NCI-H1092 (cell line): ENCODE measurements at regions not wholly inside any gene's neighbourhood (a gene's known extent, or its start where the extent isn't known, plus 50 kb on each side); places are given as distances from the start of the nearest gene placed in this dataset.
"Not testable (repeated sequence)": the region's sequence is repeated elsewhere in the genome, so short reads cannot be mapped to it uniquely, and the experiment has no call there.

Experiments used
- DNase-seq: peaks from one replicate; lab custom pipeline; 2025; lab: John Stamatoyannopoulos, UW

DNA sequence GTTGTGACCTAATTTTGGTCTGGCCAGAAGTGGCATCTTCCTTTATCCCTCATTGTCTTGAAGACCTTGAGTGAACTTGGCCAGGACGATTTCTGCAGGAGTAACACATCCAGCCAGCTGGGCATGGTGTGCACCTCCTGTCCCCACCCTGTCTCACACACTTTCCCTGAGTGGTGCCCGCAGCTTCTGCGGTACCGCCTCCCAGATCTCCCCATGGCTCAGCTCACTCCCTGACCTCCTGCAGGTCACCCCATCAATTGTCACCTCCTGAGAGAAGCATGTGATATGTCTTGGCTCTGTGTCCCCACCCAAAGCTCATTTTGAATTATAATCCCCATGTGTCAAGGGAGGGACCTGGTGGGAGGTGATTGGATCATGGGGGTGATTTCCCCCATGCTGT lies 50.2 kb upstream of the TP53I11 start:
- no peak for DNase-seq

DNA sequence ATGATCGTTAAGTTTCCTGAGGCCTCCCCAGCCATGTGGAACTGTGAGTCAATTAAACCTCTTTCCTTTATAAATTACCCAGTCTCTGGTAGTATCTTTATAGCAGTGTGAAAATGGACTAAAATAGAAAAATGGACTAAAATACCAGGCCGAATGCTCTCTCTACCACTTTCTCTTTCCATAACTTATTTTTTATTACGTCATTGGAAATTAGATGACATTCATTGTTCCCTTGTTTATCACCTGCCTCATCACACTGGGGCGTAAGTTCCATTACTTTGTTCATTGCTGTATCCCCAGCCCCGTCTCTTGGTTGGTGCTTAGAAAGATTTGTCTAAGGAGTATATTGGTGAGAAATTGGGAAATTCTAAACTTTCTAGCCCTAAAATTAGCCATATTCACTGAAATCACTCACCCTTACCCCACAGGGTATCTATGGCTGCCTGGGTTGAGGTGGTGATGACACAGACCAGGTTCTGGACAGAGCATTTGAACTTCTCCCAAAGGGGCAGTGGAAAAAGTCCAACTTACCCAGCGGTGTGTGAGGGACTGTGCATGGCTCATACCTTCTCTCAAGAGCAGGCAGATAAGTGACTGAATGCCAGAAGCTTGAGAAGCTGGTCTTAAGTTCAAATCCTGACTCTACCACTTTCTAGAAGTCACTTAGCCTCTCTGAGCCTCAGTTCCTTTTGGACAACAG lies 50.9 kb upstream of the TP53I11 start:
- DNase-seq: no peak

DNA sequence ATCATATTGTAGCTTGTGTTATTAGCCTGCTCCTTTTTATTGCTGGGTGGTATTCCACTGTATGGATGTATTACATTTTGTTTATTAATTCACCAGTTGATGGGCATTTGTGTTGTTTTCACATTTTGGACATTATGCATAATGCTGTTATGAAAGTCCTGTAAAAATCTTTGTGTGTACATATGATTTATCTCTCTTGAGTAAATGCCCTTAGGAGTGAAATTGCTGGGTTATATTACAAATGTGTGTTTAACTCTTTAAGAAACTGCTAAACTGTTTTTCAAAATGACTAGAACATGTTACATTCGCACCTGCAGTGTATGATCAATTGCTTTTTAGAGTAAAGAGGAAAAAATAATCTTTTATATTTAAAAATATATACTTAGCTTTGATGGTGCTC lies 54.4 kb upstream of the TP53I11 start:
- no peak for DNase-seq

DNA sequence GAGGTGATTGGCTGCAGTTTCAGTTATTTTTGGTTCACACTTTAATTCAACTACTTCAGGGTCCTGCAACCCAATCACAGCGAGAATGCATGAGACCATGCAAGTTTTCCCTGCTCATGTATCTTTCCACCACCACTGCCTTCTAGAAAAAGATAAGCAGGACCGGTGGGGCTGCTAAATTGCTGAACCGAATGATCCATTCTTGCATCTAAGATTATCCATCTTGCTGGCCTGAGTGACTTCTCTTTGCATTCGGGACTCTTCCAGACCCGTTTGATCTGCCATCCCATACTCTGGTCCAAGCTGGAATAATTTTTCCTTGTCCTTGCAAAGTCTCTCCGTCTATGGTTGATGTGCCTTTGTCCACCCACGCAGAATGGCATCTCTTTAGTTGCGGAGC lies 56.3 kb upstream of the TP53I11 start:
- no peak for DNase-seq

DNA sequence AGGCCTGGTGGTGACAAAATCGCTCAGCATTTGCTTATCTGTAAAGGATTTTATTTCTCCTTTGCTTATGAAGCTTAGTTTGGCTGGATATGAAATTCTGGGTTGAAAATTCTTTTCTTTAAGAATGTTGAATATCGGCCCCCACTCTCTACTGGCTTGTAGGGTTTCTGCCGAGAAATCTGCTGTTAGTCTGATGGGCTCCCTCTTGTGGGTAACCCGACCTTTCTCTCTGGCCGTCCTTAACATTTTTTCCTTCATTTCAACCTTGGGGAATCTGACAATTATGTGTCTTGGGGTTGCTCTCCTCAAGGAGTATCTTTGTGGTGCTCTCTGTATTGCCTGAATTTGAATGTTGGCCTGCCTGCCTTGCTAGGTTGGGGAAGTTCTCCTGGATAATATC lies 65.3 kb upstream of the TP53I11 start:
- DNase-seq: not testable (repeated sequence)

DNA sequence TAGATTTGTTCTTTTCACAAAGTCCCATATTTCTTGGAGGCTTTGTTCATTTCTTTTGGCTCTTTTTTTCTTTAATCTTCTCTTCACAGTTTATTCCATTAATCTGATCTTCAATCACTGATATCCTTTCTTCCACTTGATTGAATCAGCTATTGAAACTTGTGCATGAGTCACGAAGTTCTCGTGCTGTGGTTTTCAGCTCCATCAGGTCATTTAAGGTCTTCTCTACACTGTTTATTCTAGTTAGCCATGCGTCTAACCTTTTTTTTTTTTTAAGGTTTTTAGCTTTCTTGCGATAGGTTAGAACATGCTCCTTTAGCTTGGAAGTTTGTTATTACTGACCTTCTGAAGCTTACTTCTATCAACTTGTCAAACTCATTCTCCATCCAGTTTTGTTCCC lies 65.8 kb upstream of the TP53I11 start:
- not testable (repeated sequence) for DNase-seq

DNA sequence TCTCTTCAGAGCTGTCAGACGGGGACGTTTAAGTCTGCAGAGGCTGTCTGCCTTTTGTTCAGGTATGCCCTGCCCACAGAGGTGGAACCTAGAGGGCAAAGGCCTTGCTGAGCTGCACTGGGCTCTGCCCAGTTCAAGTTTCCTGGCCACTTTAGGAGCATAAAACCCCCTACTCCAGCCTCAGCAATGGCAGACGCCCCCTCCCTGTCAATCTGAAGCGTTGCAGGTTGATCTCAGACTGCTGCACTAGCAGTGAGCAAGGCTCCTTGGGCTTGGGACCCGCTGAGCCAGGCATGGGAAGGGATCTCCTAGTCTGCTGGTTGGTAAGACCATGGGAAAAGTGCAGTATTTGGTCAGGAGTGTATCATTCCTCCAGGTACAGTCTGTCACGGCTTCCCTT lies 66.6 kb upstream of the TP53I11 start:
- no peak for DNase-seq

DNA sequence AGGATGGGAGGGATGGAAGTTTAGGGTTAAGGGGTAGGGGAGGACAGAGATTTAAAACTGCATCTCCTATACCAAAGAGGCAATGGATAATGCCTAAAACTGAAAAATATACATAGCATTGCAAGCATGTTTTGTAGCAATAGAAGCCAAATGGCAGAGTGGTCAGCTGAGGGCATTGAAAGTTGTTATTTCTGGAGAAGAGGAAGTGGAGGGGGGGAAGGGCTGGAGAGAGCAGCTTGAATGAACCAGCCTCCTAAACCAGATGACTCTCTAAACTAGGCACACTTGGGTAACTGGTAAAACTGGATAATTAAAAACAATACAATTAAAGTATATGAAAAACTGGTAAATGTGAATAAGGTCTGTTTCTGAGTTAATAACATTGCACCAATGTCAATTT lies 70.3 kb upstream of the TP53I11 start:
- DNase-seq: no peak

DNA sequence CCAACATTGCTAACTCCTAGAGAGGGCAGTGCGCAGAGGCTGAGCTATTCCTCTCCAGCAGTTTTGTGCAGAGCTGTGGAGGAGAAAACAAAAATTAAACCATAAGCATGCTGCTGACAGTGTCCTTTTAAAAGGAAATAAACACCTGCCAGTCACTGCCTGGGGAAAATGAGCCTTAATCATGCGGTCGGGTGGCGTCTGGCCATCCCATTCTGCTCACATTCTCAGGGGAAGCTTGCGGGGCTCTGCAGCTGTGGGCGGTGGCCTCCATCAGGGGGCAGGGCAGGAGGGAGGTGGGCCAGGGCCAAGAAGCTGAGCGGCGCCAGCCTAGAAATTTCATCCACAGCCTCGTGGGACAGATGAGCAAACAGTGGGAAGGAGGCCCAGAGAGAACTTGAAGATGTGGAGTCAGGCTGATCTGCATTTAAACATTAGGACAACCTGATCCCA lies 71.0 kb upstream of the TP53I11 start:
- DNase-seq: no peak

DNA sequence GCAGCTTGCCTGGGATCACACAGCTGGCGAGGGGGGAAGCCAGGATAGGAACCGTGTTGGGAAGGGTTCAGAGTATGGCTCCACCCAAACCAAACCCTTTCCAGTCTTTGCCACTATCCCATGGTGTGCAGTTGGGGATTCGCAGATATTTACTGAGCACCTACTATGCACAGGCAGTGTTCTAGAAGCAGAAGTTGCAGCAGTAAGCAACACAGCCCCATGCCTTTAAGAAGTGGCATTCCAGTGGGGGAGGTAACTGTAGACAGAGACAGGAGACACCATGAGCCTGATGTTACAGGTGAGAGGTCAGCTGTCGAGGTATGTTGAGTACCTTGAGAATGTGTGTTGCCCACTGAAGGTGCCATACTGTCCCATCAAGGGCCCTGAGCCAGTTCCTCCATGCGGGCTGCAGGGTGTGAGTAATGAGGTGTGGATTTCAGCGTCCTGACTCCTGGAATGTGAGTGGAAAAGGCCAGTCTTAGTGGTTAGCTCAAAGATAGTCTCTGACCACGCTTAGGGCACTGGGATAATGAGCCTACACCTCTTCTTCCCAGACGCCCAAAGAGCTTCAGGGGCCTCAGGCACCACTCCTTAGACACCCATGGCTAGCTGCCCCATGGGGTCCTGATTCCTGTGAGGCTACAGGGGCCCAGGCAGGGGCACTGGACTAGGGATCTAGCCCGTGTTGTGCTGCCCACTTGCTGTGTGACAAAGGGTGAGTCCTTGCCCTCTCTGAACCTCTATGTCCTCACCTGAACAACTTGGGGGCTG lies 71.8 kb upstream of the TP53I11 start:
- no peak for DNase-seq

DNA sequence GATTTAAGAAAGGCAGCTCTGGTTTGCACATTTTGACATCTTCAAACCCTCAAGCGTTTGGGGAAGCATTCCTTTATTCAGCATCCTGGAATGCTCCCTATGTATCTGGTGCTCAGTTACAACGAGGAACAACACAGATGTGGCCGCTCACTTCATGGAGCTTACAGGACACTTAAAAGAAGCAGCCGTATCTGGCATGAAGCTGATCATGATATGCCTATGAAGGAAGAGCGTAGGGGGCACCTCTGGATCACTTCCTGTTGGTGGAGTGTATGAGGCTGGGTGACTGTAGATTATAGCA lies 72.3 kb upstream of the TP53I11 start:
- no peak for DNase-seq

DNA sequence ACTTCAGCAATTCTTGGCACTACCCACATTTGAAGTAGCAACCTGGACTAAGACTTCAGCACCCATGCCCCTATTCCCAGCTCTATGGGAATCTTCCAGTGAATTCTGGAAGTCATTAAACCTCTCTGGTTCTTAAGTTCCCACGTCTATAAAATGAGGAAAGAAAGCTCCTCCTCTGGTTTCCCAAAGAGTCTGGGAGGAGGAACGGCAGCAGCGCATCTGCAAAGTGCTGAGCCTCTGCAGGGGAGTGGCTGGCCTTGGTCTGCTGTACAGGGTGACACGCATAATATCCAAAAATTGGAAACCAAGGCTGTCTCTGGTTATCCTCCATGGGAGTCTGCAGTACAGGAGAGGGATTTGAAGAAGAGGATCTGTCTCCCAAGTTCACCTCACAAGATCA lies 73.6 kb upstream of the TP53I11 start:
- no peak for DNase-seq

DNA sequence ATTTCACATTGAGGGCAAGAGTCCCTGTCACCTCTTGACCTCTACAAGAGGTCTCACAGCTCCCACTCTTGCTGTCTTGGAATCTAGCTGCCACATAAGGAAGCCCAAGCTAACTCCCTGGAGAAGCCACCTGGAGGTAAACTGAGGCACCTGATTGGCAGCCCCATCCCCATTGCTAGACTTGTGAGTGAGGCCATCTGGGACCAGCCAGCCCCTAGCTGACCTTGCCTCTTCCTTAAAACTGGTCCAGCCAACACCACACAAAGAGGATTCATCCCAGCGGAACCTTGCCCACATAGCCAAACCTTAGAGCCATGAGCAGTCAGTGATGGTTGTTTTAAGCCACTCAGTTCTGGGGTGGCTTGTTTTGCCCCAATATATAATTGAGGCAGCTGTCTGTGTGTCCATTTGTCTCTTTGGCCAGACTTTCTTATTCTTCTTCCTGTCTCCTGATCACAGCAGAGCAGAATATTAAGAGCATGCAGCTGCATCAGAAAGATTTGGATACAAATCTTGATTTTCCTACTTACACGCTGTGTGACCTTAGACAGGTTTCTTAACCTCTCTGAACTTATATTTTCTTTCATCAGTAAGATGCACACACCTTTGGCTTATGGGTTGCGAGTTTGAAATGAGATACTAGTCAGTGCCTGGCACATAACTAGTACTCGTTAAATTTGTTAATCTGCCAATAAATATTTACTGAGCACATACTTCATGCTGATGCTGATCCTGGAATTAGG lies 74.3 kb upstream of the TP53I11 start:
- DNase-seq: no peak

DNA sequence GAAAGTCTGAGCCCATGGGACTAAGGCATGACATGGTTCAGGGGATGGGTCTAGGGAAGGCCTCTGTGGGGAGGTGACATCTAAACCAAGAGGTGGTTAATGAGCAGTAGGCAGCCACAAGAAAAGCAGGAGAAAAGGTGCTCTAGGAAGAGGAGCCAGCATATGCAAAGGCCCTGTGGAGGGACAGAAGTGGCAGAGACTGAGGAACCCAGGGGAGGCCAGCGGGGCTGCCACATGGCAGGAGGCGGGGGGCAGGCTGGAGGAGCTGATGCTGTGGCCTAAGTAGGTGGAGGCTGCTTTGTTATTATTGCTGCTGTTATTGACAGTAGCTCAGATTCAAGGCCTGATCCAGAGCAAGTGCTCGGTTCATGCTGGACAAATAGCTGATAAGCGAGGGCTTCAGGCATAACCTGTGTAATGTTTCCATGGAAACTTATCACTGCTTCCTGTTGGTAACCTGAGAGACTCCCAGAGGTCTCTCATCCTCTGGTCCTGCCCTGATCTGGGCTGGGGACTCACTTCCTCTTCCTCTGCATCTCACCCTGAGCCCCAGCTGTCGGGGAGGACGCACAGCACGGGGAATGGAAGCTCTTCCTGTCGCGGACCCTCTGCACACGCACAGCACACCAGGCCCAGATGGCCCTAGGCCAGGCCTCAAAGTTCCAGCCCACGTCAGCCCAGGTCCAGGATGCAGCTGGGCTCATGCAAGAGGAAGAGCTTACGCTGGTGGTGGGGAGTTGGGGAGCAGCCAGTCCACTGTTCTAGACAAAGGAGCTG lies 75.2 kb upstream of the TP53I11 start:
- DNase-seq: peak; percentile 63

DNA sequence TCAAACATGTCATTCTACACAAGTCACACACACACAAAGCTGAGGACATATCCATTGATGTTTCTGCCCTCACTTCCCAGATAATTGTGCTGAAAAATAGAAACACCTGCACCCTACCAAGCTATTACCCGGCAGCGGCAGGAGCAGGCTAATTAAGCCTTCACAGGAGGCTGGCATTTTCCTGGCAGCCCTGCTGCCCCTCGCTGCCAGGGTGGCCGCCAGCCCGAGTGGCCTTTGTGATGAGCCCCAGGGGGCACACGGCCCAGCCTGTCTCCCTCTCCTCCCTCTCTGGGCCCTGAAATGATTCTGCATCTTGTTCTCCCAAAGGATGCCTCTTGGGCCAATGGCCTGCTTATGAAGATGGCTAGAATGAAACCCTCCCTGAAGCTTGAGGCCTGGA lies 76.2 kb upstream of the TP53I11 start:
- peak; percentile 80 for DNase-seq

DNA sequence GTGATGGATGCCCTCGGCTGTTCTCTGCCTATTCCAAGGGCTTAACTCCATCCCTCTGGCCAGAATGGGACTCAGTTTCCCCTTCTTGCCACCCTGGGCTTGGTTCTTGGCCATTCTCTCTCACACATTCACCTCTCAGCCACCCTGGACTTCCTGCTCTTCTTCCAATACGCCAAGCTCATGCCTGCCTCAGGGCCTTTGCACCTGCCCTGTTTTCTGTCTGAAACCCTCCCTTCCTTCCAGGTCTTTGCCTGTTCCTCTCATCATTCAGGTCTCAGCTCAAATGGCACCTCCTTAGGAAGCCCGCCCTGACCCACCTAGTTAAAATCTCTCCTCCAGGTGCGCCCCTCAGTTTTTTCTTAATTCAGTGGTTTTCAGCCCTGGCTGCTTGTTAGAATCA lies 76.6 kb upstream of the TP53I11 start:
- no peak for DNase-seq

DNA sequence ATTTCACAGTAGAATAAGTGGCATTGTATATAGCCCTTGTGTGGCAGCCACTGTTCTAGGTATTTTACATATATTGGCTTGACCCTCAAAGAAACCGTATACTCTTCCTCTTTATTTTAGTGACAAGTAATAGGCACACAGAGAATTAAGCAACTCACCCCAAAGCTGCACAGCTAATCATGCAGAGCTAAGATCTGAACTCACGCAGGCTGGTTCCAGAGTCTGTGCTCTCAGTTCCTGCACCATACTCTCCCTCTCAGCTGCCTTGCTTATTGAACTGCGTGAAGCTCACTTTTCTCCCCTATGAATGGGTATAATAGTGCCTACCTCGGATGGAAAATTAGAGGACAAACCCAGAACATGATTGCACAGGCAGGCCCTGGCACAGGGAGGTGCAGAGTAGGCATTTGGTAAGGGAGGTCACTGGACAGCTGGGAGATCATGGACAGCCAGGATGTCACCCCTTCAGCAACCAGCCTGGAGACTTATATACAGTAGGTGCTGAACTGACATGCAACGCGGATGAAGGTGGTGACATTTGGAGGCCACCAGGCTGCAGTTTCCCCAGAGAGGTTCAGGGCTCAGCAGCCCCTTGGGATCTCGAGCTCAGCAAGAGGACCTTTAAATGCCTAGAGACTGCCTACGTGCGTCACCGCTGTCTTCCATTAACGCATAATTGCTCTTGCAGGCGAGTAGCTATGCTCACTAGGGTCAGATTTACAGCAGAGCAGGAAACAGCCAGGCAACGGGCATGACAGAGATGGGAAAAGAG lies 78.4 kb upstream of the TP53I11 start:
- DNase-seq: no peak

DNA sequence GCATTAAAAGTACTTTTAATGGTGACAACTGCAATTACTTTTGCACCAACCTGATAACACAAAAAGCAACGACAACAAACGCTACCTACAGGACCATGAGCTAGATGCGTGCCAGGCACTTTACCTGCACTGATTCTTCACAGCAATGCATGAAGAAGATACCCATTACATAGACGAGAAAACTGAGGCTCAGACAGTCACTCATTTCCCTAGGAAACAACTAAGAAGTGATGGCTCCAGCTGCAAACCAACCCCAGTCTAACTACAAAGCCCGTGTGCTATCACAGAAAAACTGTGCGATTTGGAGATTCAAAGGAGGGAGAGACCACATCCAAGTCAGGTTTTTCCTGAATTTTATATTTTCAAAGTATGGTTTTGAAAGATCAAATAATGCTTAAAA lies 80.1 kb upstream of the TP53I11 start:
- DNase-seq: no peak

DNA sequence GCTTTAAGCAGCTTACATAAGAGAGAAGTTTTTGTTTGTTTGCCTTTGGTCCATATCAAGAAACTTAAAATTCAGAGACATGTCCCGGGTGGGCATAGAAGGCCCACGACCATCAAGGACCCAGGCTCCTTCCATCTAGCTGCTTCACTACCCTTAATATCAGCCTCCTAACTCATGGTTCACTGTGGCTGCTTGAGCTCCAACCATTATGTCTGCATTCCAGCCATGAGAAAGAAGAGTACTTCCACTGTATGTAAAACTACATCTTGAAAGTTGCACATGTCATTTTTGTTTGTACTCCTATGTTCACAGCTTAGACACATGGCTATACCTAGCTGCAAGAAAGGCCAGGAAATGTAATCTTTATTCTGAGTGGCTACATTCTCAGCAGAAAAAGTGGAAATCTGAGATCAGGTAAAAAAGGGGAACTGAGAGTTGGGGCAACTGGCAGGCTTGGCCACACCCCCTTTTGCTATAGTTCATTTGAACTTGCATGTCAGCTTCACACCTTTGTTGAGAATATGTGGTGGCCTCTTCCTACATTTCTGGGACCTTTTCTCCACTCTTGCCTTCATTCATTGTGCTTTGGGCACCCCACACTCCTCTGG lies 81.3 kb upstream of the TP53I11 start:
- no peak for DNase-seq

DNA sequence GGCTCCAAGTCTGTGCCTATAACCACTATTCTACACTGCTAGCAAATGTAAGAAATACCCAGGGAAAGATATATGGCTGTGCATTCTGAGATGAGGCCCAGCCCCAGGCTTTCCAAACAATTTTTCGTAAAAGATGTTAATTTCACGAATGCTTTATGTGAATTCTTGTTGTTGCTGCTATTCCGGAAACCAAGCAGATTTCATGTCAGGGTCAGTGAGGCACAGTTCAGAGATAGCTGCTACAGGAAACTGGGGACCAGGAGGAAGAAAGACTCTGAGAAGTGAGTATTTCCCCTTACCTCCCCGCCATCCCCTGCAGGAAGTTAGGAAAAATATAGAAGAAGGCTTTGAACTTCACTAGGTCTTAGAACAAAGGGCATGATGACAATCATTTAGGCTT lies 84.7 kb upstream of the TP53I11 start:
- DNase-seq: no peak

DNA sequence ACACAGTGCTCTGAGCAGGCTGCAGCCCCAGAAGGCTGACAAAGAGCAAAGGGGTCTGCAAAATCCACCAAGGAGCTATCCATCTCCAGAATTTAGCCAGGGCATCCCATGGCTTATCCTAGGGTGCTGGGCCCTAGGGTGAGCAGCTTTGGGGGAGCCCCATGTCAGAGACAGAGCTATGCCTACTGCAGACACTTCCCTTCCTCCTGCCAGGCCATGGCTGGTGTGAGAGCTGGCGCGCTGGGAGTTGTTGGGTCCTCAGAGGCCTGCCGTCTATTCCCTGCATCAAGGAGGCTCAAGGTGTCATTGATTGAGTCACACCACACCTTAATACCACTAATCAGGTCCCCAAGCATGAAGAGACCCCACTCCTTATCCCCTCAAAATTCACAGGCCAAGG lies 85.3 kb upstream of the TP53I11 start:
- no peak for DNase-seq
